ENCODE measurements at regions not wholly inside any gene's neighbourhood (a gene's known extent, or its start where the extent isn't known, plus 50 kb on each side); places are given as distances from the start of the nearest gene placed in this dataset.

GRCh38 chr3:194945508-194945907 is 259.8 kb downstream of the FAM43A start:
- H2AFZ ChIP-seq (ENCODE audit: low read length), result no peak overlapping the region
- H3K9me3 ChIP-seq (ENCODE audit: low read length), result no peaks in the 10 kb centered on the region
- CTCF ChIA-PET (ENCODE audit: low intra/inter-chr PET ratio, low total read pairs), result no interaction called here
- H4K20me1 ChIP-seq (ENCODE audit: insufficient read depth, low read length), result no peaks in the 10 kb centered on the region
- POLR2A ChIA-PET, result no interaction called here
- H3K4me3 ChIP-seq (replicated peaks in 1 of 3; ENCODE audit: insufficient read depth in 1 of 3, low read depth in 2 of 3, low read length in 3 of 3), result no peak overlapping the region
- FAIRE-seq (no peak), DNase-seq (ENCODE audit: low spot score) (no peak), ATAC-seq (no peak)
- no peak overlapping the region for H3K27ac ChIP-seq (ENCODE audit: extremely low read length, insufficient read depth, low read length)
- no peaks in the 10 kb centered on the region for H3K36me3 ChIP-seq (replicated peaks in 1 of 2; ENCODE audit: control insufficient read depth in 1 of 2, insufficient read depth in 2 of 2, low read length in 2 of 2)
- no peak for TF ChIP-seq IRF2 (CRISPR knock-in tag; IDR thresholded peaks at IDR 0.05)
- H3K4me1 ChIP-seq (ENCODE audit: insufficient read depth, low read length), result no peaks in the 10 kb centered on the region
- BruUV-seq (replicated peaks), result no TSS peak
- H3K79me2 ChIP-seq (ENCODE audit: insufficient read depth, low read length), result no peaks in the 10 kb centered on the region
- peaks cover 0 to 19% of the 10 kb centered on the region in 2 experiments; a peak in 1 of 5 replicates for H3K27me3 ChIP-seq (ENCODE audit: control insufficient read depth in 1 of 2, insufficient read depth in 2 of 2, low read length in 2 of 2)
- in situ Hi-C loops (cut with HindIII; ENCODE audit: extremely low pct_ligation_motif_present, low pct_unique_long_range_greater_than_20kb) (no loop called here), intact Hi-C loops (cut with micrococcal nuclease; ENCODE audit: unreplicated experiment) (no loop called here)
- WGBS (ENCODE audit: low lambda C conversion rate), result 42% methylated on average over 12 of the region's 13 CpGs
- H3K4me2 ChIP-seq (ENCODE audit: low read depth, low read length), result no peak overlapping the region
- no peak overlapping the region for H3K9ac ChIP-seq (ENCODE audit: insufficient read depth, low read depth, low read length)

- in situ Hi-C loops (cut with HindIII; ENCODE audit: extremely low pct_ligation_motif_present, low pct_unique_long_range_greater_than_20kb) (no loop called here), intact Hi-C loops (cut with micrococcal nuclease; ENCODE audit: unreplicated experiment) (no loop called here)
- no peaks in the 10 kb centered on the region for H4K20me1 ChIP-seq (ENCODE audit: insufficient read depth, low read length)
- H3K4me2 ChIP-seq (ENCODE audit: low read depth, low read length), result no peak overlapping the region
- peaks cover 0 to 14% of the 10 kb centered on the region in 2 experiments; a peak in 1 of 5 replicates for H3K27me3 ChIP-seq (ENCODE audit: control insufficient read depth in 1 of 2, insufficient read depth in 2 of 2, low read length in 2 of 2)
- no peak overlapping the region for H3K4me3 ChIP-seq (replicated peaks in 1 of 3; ENCODE audit: insufficient read depth in 1 of 3, low read depth in 2 of 3, low read length in 3 of 3)
- DNase-seq (ENCODE audit: low spot score) (no peak), FAIRE-seq (no peak), ATAC-seq (no peak)
- POLR2A ChIA-PET, result no interaction called here
- CTCF ChIA-PET (ENCODE audit: low intra/inter-chr PET ratio, low total read pairs), result no interaction called here
- no peak overlapping the region for H3K27ac ChIP-seq (ENCODE audit: extremely low read length, insufficient read depth, low read length)
- H3K4me1 ChIP-seq (ENCODE audit: insufficient read depth, low read length), result peaks cover 3% of the 10 kb centered on the region
- no peaks in the 10 kb centered on the region for H3K36me3 ChIP-seq (replicated peaks in 1 of 2; ENCODE audit: control insufficient read depth in 1 of 2, insufficient read depth in 2 of 2, low read length in 2 of 2)
- BruUV-seq (replicated peaks), result no TSS peak
- no peaks in the 10 kb centered on the region for H3K9me3 ChIP-seq (ENCODE audit: low read length)
- H2AFZ ChIP-seq (ENCODE audit: low read length), result no peak overlapping the region
- no peak overlapping the region for H3K9ac ChIP-seq (ENCODE audit: insufficient read depth, low read depth, low read length)
- WGBS (ENCODE audit: low lambda C conversion rate), result 48% methylated on average over 9 of the region's 9 CpGs
- H3K79me2 ChIP-seq (ENCODE audit: insufficient read depth, low read length), result no peaks in the 10 kb centered on the region
- no peak for TF ChIP-seq ZNF530 (CRISPR knock-in tag; IDR thresholded peaks at IDR 0.05; ENCODE audit: low read depth)
- TF ChIP-seq HDAC1 (CRISPR knock-in tag; IDR thresholded peaks at IDR 0.05), result no peak
- TF ChIP-seq FOSL2 (CRISPR knock-in tag; IDR thresholded peaks at IDR 0.05), result no peak
- no peak for TF ChIP-seq ATF4 (CRISPR knock-in tag; IDR thresholded peaks at IDR 0.05)
- TF ChIP-seq MBD4 (IDR thresholded peaks at IDR 0.05; ENCODE audit: borderline replicate concordance, low read length), result no peak
- no peak for TF ChIP-seq YEATS4 (CRISPR knock-in tag; IDR thresholded peaks at IDR 0.05; ENCODE audit: borderline replicate concordance)
- no peak for TF ChIP-seq BATF2 (CRISPR knock-in tag; IDR thresholded peaks at IDR 0.05)
- TF ChIP-seq SP5 (CRISPR knock-in tag; IDR thresholded peaks at IDR 0.05; ENCODE audit: borderline replicate concordance, low read depth), result no peak
- no peak for TF ChIP-seq SIX4 (CRISPR knock-in tag; IDR thresholded peaks at IDR 0.05)
- no peak for TF ChIP-seq SP4 (CRISPR knock-in tag; IDR thresholded peaks at IDR 0.05)
- no peak for TF ChIP-seq SNAI1 (CRISPR knock-in tag; IDR thresholded peaks at IDR 0.05; ENCODE audit: borderline replicate concordance)
- no peak for TF ChIP-seq JUND (CRISPR knock-in tag; IDR thresholded peaks at IDR 0.05)
- TF ChIP-seq HOXA3 (CRISPR knock-in tag; IDR thresholded peaks at IDR 0.05), result no peak
- no peak for TF ChIP-seq SIX1 (CRISPR knock-in tag; IDR thresholded peaks at IDR 0.05; ENCODE audit: borderline replicate concordance)
- TF ChIP-seq DMAP1 (CRISPR knock-in tag; IDR thresholded peaks at IDR 0.05), result no peak
- no peak for TF ChIP-seq CEBPB (IDR thresholded peaks at IDR 0.05; ENCODE audit: borderline replicate concordance, low read depth, low read length)
- TF ChIP-seq, protein P1, sequence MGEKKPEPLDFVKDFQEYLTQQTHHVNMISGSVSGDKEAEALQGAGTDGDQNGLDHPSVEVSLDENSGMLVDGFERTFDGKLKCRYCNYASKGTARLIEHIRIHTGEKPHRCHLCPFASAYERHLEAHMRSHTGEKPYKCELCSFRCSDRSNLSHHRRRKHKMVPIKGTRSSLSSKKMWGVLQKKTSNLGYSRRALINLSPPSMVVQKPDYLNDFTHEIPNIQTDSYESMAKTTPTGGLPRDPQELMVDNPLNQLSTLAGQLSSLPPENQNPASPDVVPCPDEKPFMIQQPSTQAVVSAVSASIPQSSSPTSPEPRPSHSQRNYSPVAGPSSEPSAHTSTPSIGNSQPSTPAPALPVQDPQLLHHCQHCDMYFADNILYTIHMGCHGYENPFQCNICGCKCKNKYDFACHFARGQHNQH (CRISPR knock-in tag; IDR thresholded peaks at IDR 0.05), result no peak
- TF ChIP-seq ZNF614 (CRISPR knock-in tag; IDR thresholded peaks at IDR 0.05; ENCODE audit: borderline replicate concordance), result no peak
Observed at GRCh38 chr3:194946091-194946490, 260.4 kb downstream of the FAM43A start.
